GM23338 (cell line): ENCODE measurements at regions not wholly inside any gene's neighbourhood (a gene's known extent, or its start where the extent isn't known, plus 50 kb on each side); places are given as distances from the start of the nearest gene placed in this dataset.

Experiments
- ATAC-seq: fragments of 200-7000 bp; cut with Tn5 transposase; 3 replicates; pipeline ENCODE4 v1.9.1; 2020
- DNase-seq: peaks from one replicate; pipeline ENCODE4 v3.0.0-alpha.2; 2015; ENCODE audit warnings: low spot score
- H2AFZ ChIP-seq: fragments of 200-600 bp; sonication (generic); 2 replicates; pipeline ENCODE4 v1.8.0; 2016; ENCODE audit warnings: antibody characterized with exemption, mild to moderate bottlenecking, moderate library complexity
- H3F3A ChIP-seq: fragments of 200-600 bp; sonication (generic); replicated peaks from 2 replicates; pipeline ENCODE4 v1.8.0; 2017; ENCODE audit warnings: antibody characterized with exemption, mixed run types, low read depth
- H3K27ac ChIP-seq: fragments of 200-600 bp; sonication (generic); 2 replicates; pipeline ENCODE4 v1.6.1; 2016; ENCODE audit warnings: low read depth
- H3K27me3 ChIP-seq: fragments of 200-600 bp; sonication (generic); 2 replicates; pipeline ENCODE4 v1.8.0; 2016; ENCODE audit warnings: mild to moderate bottlenecking, mixed run types, moderate library complexity; ENCODE audit not compliant: insufficient read depth
- H3K36me3 ChIP-seq: fragments of 200-600 bp; sonication (generic); 2 replicates; pipeline ENCODE4 v1.8.0; 2016; ENCODE audit warnings: mild to moderate bottlenecking; ENCODE audit not compliant: insufficient read depth
- H3K4me1 ChIP-seq: fragments of 200-600 bp; sonication (generic); 2 replicates; pipeline ENCODE4 v1.8.0; 2016; ENCODE audit warnings: mild to moderate bottlenecking, moderate library complexity; ENCODE audit not compliant: insufficient read depth
- H3K4me2 ChIP-seq: fragments of 200-600 bp; sonication (generic); 2 replicates; pipeline ENCODE4 v1.7.1; 2017; ENCODE audit warnings: mixed run types
- H3K4me3 ChIP-seq: fragments of 200-600 bp; sonication (generic); 2 replicates; pipeline ENCODE4 v1.6.1; 2016; ENCODE audit warnings: mixed run types
- H3K79me2 ChIP-seq: fragments of 200-600 bp; sonication (generic); replicated peaks from 2 replicates; pipeline ENCODE4 v1.8.0; 2017; ENCODE audit warnings: mild to moderate bottlenecking; ENCODE audit not compliant: insufficient read depth
- H3K9me2 ChIP-seq: fragments of 200-600 bp; sonication (generic); 2 replicates; pipeline ENCODE4 v1.8.0; 2017; ENCODE audit not compliant: insufficient read depth
- H4K20me1 ChIP-seq: fragments of 200-600 bp; sonication (generic); replicated peaks from 2 replicates; pipeline ENCODE4 v1.8.0; 2017; ENCODE audit warnings: mild to moderate bottlenecking; ENCODE audit not compliant: insufficient read depth
- H3K27ac Mint-ChIP-seq: 2 replicates; pipeline ENCODE4 v1.8.0; 2020; ENCODE audit warnings: inconsistent platforms, mild to moderate bottlenecking, moderate library complexity, mixed read lengths
- H3K27me3 Mint-ChIP-seq: 3 replicates; pipeline ENCODE4 v1.8.0; 2022; ENCODE audit warnings: low read depth, mild to moderate bottlenecking, moderate library complexity, mixed read lengths, inconsistent platforms; ENCODE audit not compliant: insufficient read depth, poor library complexity
- H3K36me3 Mint-ChIP-seq: 3 replicates; pipeline ENCODE4 v1.8.0; 2021; ENCODE audit warnings: low read depth, mild to moderate bottlenecking, inconsistent platforms, moderate library complexity, mixed read lengths
- H3K4me1 Mint-ChIP-seq: 3 replicates; pipeline ENCODE4 v1.8.0; 2020; ENCODE audit warnings: mild to moderate bottlenecking, inconsistent platforms, mixed read lengths
- H3K4me3 Mint-ChIP-seq: 3 replicates; pipeline ENCODE4 v1.8.0; 2021; ENCODE audit warnings: moderate library complexity, mild to moderate bottlenecking, inconsistent platforms, mixed read lengths
- H3K9me3 Mint-ChIP-seq: 3 replicates; pipeline ENCODE4 v1.8.0; 2020; ENCODE audit warnings: moderate library complexity, mild to moderate bottlenecking, inconsistent platforms, mixed read lengths
- CREB1 ChIP-seq: fragments of 250-450 bp; sonication (Bioruptor Pico); IDR thresholded peaks from 2 replicates; pipeline ENCODE4 v1.5.0; 2020; ENCODE audit warnings: low read depth, mild to moderate bottlenecking, moderate library complexity
- CTCF ChIP-seq, 2 experiments: fragments of 200-600 bp in 1 of 2; sonication (generic) in 1 of 2; conservative IDR thresholded peaks; 2 replicates each; pipeline versions ENCODE4 v1.5.1 to v1.6.1; 2016 to 2017; ENCODE audit warnings: antibody characterized with exemption in 2 of 2, low read depth in 2 of 2, mild to moderate bottlenecking in 2 of 2, moderate library complexity in 1 of 2
- ETS1 ChIP-seq: IDR thresholded peaks from 2 replicates; pipeline ENCODE4 v1.6.1; 2016; ENCODE audit warnings: antibody characterized with exemption
- EZH2 ChIP-seq: fragments of 200-600 bp; sonication (generic); IDR thresholded peaks from one replicate; pipeline ENCODE4 v1.8.0; 2017; ENCODE audit warnings: antibody characterized with exemption, mild to moderate bottlenecking, low read depth; ENCODE audit not compliant: unreplicated experiment
- EZH2phosphoT487 ChIP-seq: fragments of 200-600 bp; sonication (generic); IDR thresholded peaks from one replicate; pipeline ENCODE4 v1.8.1; 2018; ENCODE audit warnings: antibody characterized with exemption; ENCODE audit not compliant: unreplicated experiment
- JUNB ChIP-seq: IDR thresholded peaks from one replicate; pipeline ENCODE4 v1.6.1; 2016; ENCODE audit warnings: antibody characterized with exemption; ENCODE audit not compliant: unreplicated experiment
- NANOG ChIP-seq: IDR thresholded peaks from 2 replicates; pipeline ENCODE4 v1.6.1; 2016; ENCODE audit warnings: antibody characterized with exemption, borderline replicate concordance
- POLR2AphosphoS5 ChIP-seq: IDR thresholded peaks from 2 replicates; pipeline ENCODE4 v1.6.1; 2016; ENCODE audit warnings: antibody characterized with exemption, low read depth
- REST ChIP-seq: IDR thresholded peaks from one replicate; pipeline ENCODE4 v1.6.1; 2018; ENCODE audit warnings: antibody characterized with exemption; ENCODE audit not compliant: unreplicated experiment
- STAT1 ChIP-seq: IDR thresholded peaks from one replicate; pipeline ENCODE4 v1.6.1; 2016; ENCODE audit warnings: antibody characterized with exemption; ENCODE audit not compliant: unreplicated experiment
- ZNF114 ChIP-seq: fragments of 250-450 bp; sonication (Bioruptor Pico); IDR thresholded peaks from 2 replicates; pipeline ENCODE4 v1.5.0; 2020; ENCODE audit warnings: mild to moderate bottlenecking, moderate library complexity
- ZNF331 ChIP-seq: fragments of 250-450 bp; sonication (Bioruptor Pico); IDR thresholded peaks from 2 replicates; pipeline ENCODE4 v1.5.0; 2020; ENCODE audit warnings: low read depth, mild to moderate bottlenecking, moderate library complexity
- ZNF462 ChIP-seq: fragments of 250-450 bp; sonication (Bioruptor Pico); IDR thresholded peaks from 2 replicates; pipeline ENCODE4 v1.5.0; 2020; ENCODE audit warnings: mild to moderate bottlenecking, moderate library complexity

- Histone ChIP-seq H2AFZ (no peak overlapping the region), H3K36me3 (no peaks in the 10 kb centered on the region), H3K9me2 (no peaks in the 10 kb centered on the region), H3K4me2 (no peak overlapping the region), H3K4me3 (no peak overlapping the region), H4K20me1 (no peaks in the 10 kb centered on the region), H3K4me1 (no peaks in the 10 kb centered on the region), H3K79me2 (no peaks in the 10 kb centered on the region), H3K27ac (no peak overlapping the region), H3K27me3 (no peaks in the 10 kb centered on the region), H3F3A (no peaks in the 10 kb centered on the region)
- ATAC-seq: no peak
- Mint-ChIP-seq H3K9me3 (peaks cover 14% of the 10 kb centered on the region), H3K27ac (no peak overlapping the region), H3K4me3 (no peak overlapping the region), H3K27me3 (peaks cover 14% of the 10 kb centered on the region), H3K4me1 (peaks cover 7% of the 10 kb centered on the region; the same call in 2 of the 3 replicates), H3K36me3 (peaks cover under 1% of the 10 kb centered on the region; the same call in 1 of the 3 replicates)
- TF ChIP-seq REST (no peak), NANOG (no peak), JUNB (no peak), ZNF331 (no peak), EZH2 (no peak), ZNF114 (no peak), CREB1 (no peak), STAT1 (no peak), ZNF462 (CRISPR knock-in tag) (no peak), POLR2AphosphoS5 (no peak), ETS1 (no peak), EZH2phosphoT487 (no peak), CTCF (conservative IDR thresholded peaks at IDR 0.05; ENCODE audit: low read depth in 2 of 2) (no peak)
- no peak for DNase-seq
Observed at GRCh38 chr2:238988752-238989151, 140.9 kb downstream of the TWIST2 start.
